ENCODE measurements at regions not wholly inside any gene's neighbourhood (a gene's known extent, or its start where the extent isn't known, plus 50 kb on each side); places are given as distances from the start of the nearest gene placed in this dataset.

DNA sequence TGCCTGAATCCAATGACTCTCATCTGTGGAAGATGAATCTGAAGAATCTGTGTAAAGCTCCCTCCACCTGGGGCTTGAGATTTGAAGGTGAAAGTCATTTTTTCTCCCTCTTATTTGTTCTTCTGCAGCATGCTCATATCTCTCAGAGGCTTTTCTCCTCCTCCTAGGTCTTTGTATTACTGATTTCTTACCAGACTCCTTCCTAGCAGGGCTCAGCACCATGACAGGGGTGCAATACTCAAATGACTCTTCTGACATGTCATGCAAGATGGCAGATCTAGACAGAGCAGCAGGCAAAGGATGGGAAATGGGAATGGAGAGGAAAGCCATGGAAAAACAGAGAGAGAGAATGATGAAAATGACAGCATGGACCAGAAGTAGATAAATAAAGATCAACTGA is 118.3 kb downstream of the TMA16 start:
- Mint-ChIP-seq H3K27ac (no peak overlapping the region), H3K36me3 (no peaks in the 10 kb centered on the region), H3K9me3 (no peaks in the 10 kb centered on the region), H3K4me1 (ENCODE audit: unreplicated experiment) (no peaks in the 10 kb centered on the region), H3K27me3 (no peaks in the 10 kb centered on the region), H3K4me3 (no peak overlapping the region)
- TF ChIP-seq, protein P1, sequence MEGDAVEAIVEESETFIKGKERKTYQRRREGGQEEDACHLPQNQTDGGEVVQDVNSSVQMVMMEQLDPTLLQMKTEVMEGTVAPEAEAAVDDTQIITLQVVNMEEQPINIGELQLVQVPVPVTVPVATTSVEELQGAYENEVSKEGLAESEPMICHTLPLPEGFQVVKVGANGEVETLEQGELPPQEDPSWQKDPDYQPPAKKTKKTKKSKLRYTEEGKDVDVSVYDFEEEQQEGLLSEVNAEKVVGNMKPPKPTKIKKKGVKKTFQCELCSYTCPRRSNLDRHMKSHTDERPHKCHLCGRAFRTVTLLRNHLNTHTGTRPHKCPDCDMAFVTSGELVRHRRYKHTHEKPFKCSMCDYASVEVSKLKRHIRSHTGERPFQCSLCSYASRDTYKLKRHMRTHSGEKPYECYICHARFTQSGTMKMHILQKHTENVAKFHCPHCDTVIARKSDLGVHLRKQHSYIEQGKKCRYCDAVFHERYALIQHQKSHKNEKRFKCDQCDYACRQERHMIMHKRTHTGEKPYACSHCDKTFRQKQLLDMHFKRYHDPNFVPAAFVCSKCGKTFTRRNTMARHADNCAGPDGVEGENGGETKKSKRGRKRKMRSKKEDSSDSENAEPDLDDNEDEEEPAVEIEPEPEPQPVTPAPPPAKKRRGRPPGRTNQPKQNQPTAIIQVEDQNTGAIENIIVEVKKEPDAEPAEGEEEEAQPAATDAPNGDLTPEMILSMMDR (conservative IDR thresholded peaks at IDR 0.05), result no peak
- DNase-seq (ENCODE audit: extremely low spot score, unreplicated experiment), result no peak

DNA sequence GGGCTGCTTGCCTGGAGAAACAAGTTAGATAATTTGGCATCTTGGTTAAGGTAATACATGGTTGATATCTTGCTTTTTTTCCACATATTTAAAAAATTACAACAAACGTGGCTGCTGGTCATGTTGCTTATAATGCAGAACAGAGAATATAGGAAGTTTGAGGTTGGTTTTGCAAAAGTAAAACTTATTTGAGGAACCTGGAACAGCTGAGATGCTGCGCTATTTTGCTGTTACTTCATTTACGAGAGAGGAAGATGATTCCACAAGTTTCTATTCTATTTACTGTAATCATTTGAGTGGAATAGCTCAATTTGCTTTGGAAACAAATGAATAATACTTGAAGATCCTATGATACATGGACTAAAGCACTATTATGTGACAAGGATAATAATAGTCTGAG is 118.9 kb downstream of the TMA16 start:
- Mint-ChIP-seq H3K27ac (no peak overlapping the region), H3K27me3 (no peaks in the 10 kb centered on the region), H3K4me1 (ENCODE audit: unreplicated experiment) (no peaks in the 10 kb centered on the region), H3K36me3 (no peaks in the 10 kb centered on the region), H3K9me3 (no peaks in the 10 kb centered on the region), H3K4me3 (no peak overlapping the region)
- DNase-seq (ENCODE audit: extremely low spot score, unreplicated experiment), result no peak
- TF ChIP-seq, protein P1 (conservative IDR thresholded peaks at IDR 0.05), result no peak

DNA sequence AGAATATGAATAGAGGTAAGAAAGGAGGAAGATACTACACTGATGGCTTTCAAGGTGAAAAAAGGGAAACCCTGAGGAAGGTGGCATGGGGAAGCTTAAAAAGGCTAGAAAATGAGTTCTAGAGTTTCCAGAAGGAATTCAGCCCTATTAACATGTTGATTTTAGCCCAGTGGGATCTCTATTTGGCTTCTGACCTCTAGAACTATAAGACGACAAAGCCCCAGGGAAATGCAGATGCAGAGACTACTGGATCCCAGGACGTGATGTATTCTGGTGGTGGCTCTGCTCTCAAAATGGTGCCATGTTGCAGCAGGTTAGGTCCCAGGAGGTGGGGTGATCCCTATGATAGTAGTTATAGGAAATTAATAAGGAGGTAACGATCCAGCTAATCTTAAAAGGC is 120.4 kb downstream of the TMA16 start:
- TF ChIP-seq, protein P1 (conservative IDR thresholded peaks at IDR 0.05), result no peak
- Mint-ChIP-seq H3K4me1 (ENCODE audit: unreplicated experiment) (no peaks in the 10 kb centered on the region), H3K27ac (no peak overlapping the region), H3K27me3 (no peaks in the 10 kb centered on the region), H3K4me3 (no peak overlapping the region), H3K9me3 (no peaks in the 10 kb centered on the region), H3K36me3 (no peaks in the 10 kb centered on the region)
- DNase-seq (ENCODE audit: extremely low spot score, unreplicated experiment), result no peak

DNA sequence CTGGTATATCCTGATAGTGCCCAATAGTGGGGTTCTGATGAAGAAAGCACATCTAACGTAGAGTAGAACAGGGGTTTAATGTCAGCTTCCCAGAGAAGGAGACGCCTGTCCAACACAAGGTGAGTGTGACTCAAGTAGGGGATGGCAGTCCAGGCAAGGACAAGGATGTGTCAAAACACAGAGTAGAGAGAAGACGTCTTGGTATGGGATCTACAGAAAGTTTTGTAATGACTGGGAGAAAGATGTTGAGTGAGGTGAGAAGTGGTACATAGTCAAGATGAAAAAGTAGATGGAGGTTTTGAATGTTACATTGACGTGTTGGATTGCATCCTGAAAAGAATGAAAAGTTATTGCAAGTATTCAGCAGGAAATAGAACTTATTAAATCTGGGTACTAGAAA is 124.4 kb downstream of the TMA16 start:
- Mint-ChIP-seq H3K27me3 (no peaks in the 10 kb centered on the region), H3K36me3 (no peaks in the 10 kb centered on the region), H3K27ac (no peak overlapping the region), H3K4me1 (ENCODE audit: unreplicated experiment) (no peaks in the 10 kb centered on the region), H3K9me3 (no peaks in the 10 kb centered on the region), H3K4me3 (no peak overlapping the region)
- no peak for DNase-seq (ENCODE audit: extremely low spot score, unreplicated experiment)
- TF ChIP-seq, protein P1 (conservative IDR thresholded peaks at IDR 0.05), result no peak

DNA sequence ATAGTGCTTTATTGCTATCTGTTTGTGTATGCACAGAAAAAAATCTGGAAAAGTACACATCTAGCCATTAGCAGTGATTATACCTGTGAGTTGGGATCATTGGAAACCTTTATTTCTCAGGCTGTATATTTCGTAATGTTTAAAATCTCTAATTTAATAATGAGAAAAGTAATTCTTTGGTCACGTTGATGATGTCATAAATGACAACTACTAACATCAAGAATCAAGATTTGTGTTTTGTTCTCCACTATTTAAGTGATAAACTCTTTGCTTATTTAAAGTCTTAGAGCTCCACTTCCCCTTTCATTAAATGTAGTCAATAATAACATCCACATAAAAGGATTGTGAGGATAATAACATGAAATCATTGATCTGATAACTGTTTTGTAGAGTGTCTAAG is 126.2 kb downstream of the TMA16 start:
- no peaks in the 10 kb centered on the region for H3K27me3 Mint-ChIP-seq
- H3K4me3 Mint-ChIP-seq, result no peak overlapping the region
- no peak overlapping the region for H3K27ac Mint-ChIP-seq
- H3K36me3 Mint-ChIP-seq, result no peaks in the 10 kb centered on the region
- DNase-seq (ENCODE audit: extremely low spot score, unreplicated experiment), result no peak
- H3K4me1 Mint-ChIP-seq (ENCODE audit: unreplicated experiment), result no peaks in the 10 kb centered on the region
- TF ChIP-seq, protein P1 (conservative IDR thresholded peaks at IDR 0.05), result no peak
- H3K9me3 Mint-ChIP-seq, result no peaks in the 10 kb centered on the region

DNA sequence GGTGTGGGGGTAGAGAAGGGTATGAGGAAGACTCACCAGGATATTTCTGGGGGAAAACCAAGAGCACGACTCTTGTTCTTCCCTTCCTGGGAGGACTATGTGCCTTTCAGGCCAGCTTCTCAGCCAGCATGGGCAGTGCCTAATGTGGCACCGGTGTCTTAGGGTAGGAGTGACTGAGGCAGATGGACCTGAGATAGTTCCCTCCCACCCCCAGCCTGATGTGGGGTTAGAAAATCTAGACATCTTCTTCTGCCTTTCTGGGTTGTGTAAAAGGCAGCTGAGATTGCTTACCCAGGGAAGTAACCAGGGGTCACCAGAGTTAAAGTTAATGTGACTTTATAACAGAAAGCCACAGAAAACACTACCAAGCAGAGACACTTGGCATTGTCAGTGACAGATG is 127.3 kb downstream of the TMA16 start:
- no peak for DNase-seq (ENCODE audit: extremely low spot score, unreplicated experiment)
- Mint-ChIP-seq H3K36me3 (no peaks in the 10 kb centered on the region), H3K9me3 (no peaks in the 10 kb centered on the region), H3K4me3 (no peak overlapping the region), H3K27me3 (no peaks in the 10 kb centered on the region), H3K27ac (no peak overlapping the region), H3K4me1 (ENCODE audit: unreplicated experiment) (no peaks in the 10 kb centered on the region)
- TF ChIP-seq, protein P1 (conservative IDR thresholded peaks at IDR 0.05), result no peak

Data from type B pancreatic cell (in vitro differentiated cells).